Activated CD4-positive, alpha-beta memory T cell treated with anti-CD3 and anti-CD28 coated beads for 36 hours (primary cell): ENCODE measurements at regions not wholly inside any gene's neighbourhood (a gene's known extent, or its start where the extent isn't known, plus 50 kb on each side); places are given as distances from the start of the nearest gene placed in this dataset.

Source experiments
- CTCF ChIA-PET: fragments of 350-600 bp; sonication (Branson Sonifier 250); formaldehyde crosslinking; loops from one replicate; lab custom pipeline; 2021; ENCODE audit warnings: antibody characterized with exemption, inconsistent platforms; lab: Charles Lee
- POLR2A ChIA-PET: fragments of 350-600 bp; sonication (Branson Sonifier 250); formaldehyde crosslinking; loops from one replicate; lab custom pipeline; 2021; ENCODE audit warnings: antibody characterized with exemption; lab: Charles Lee
- DNase-seq: peaks from one replicate; pipeline ENCODE4 v3.0.0-alpha.2; 2020
- H3K27ac Mint-ChIP-seq: one replicate; pipeline ENCODE4 v1.8.0; 2021; ENCODE audit warnings: mixed read lengths
- H3K27me3 Mint-ChIP-seq: one replicate; pipeline ENCODE4 v1.8.0; 2021; ENCODE audit warnings: mixed read lengths
- H3K36me3 Mint-ChIP-seq: one replicate; pipeline ENCODE4 v1.8.0; 2021; ENCODE audit warnings: mixed read lengths
- H3K4me1 Mint-ChIP-seq: one replicate; pipeline ENCODE4 v1.8.0; 2021; ENCODE audit warnings: low read depth, mixed read lengths
- H3K4me3 Mint-ChIP-seq: one replicate; pipeline ENCODE4 v1.8.0; 2021; ENCODE audit warnings: mild to moderate bottlenecking, mixed read lengths
- H3K9me3 Mint-ChIP-seq: one replicate; pipeline ENCODE4 v1.8.0; 2021; ENCODE audit warnings: mixed read lengths
- intact Hi-C: fragments of 100-400 bp; cut with micrococcal nuclease; formaldehyde crosslinking; loops from one replicate; pipeline ENCODE4 v1.15.1; 2023

GRCh38 chr2:180523621-180524340, 456.6 kb upstream of the UBE2E3 start:
- no peaks in the 10 kb centered on the region for H3K4me1 Mint-ChIP-seq
- POLR2A ChIA-PET = no interaction called here
- no peaks in the 10 kb centered on the region for H3K9me3 Mint-ChIP-seq

GRCh38 chr2:180520921-180521581, 459.4 kb upstream of the UBE2E3 start:
- Mint-ChIP-seq H3K36me3 (no peaks in the 10 kb centered on the region), H3K27ac (no peak overlapping the region), H3K27me3 (peaks cover 2% of the 10 kb centered on the region), H3K4me1 (no peaks in the 10 kb centered on the region), H3K9me3 (no peaks in the 10 kb centered on the region), H3K4me3 (no peak overlapping the region)
- intact Hi-C loops = no loop called here
- ChIA-PET POLR2A (no interaction called here), CTCF (no interaction called here)
- DNase-seq = no peak

More at GRCh38 chr2:180523621-180524340, 456.6 kb upstream of the UBE2E3 start:
- peaks cover 2% of the 10 kb centered on the region for H3K27me3 Mint-ChIP-seq
- H3K27ac Mint-ChIP-seq = no peak overlapping the region
- intact Hi-C loops = no loop called here
- CTCF ChIA-PET = no interaction called here
- DNase-seq = no peak
- no peaks in the 10 kb centered on the region for H3K36me3 Mint-ChIP-seq
- no peak overlapping the region for H3K4me3 Mint-ChIP-seq

DNA sequence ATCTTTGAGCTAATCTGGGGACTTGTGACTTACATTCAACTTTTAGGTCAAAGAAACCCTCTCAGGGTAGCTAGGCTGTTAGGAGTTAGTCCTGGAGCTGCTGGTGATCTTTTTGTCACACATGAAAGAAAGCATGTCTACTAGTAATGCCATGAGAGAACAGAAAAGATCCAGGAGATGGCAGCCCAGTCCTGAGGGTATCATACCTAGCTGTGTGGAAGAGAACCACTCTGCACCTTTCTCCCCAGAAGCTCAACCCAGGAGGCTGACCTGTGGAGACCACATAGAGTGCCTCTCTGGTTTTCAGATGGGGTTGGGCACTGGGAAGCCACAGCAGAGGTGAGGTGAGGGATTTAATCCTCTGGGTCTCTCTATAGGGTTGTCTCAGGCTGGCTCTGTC, 460.2 kb upstream of the UBE2E3 start:
- Mint-ChIP-seq H3K9me3 (no peaks in the 10 kb centered on the region), H3K36me3 (no peaks in the 10 kb centered on the region), H3K4me3 (no peak overlapping the region), H3K27me3 (peaks cover 2% of the 10 kb centered on the region), H3K27ac (no peak overlapping the region), H3K4me1 (no peaks in the 10 kb centered on the region)
- intact Hi-C loops = no loop called here
- ChIA-PET CTCF (no interaction called here), POLR2A (no interaction called here)
- DNase-seq = no peak

DNA sequence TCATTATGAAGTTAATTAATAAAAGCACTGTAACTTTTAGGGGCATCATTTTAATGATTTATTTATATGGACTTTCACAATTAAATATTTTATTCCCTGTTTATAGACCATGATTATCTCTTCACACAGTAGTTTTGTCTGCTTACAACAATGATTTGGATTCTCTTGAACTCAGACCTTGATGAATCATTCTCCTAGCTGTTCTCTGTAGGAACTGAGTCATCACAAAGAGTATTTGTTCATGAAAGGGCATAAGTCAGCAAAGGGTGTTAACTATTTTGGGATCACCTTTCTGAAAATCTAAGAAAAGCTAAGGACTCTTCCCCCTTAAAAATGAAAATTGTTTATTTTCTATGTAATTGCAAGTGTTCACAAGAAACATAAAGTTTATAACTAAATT, 461.1 kb upstream of the UBE2E3 start:
- H3K36me3 Mint-ChIP-seq = no peaks in the 10 kb centered on the region
- no peak for DNase-seq
- H3K4me3 Mint-ChIP-seq = no peak overlapping the region
- H3K9me3 Mint-ChIP-seq = no peaks in the 10 kb centered on the region
- no peak overlapping the region for H3K27ac Mint-ChIP-seq
- ChIA-PET POLR2A (no interaction called here), CTCF (no interaction called here)
- H3K4me1 Mint-ChIP-seq = no peaks in the 10 kb centered on the region
- intact Hi-C loops = no loop called here
- peaks cover 2% of the 10 kb centered on the region for H3K27me3 Mint-ChIP-seq

GRCh38 chr2:180516232-180516631, 464.2 kb upstream of the UBE2E3 start:
- POLR2A ChIA-PET = no interaction called here
- Mint-ChIP-seq H3K27me3 (peaks cover 5% of the 10 kb centered on the region), H3K9me3 (peaks cover 2% of the 10 kb centered on the region), H3K36me3 (no peaks in the 10 kb centered on the region), H3K27ac (no peak overlapping the region), H3K4me3 (no peak overlapping the region), H3K4me1 (no peaks in the 10 kb centered on the region)
- CTCF ChIA-PET = no interaction called here
- intact Hi-C loops = no loop called here
- no peak for DNase-seq

DNA sequence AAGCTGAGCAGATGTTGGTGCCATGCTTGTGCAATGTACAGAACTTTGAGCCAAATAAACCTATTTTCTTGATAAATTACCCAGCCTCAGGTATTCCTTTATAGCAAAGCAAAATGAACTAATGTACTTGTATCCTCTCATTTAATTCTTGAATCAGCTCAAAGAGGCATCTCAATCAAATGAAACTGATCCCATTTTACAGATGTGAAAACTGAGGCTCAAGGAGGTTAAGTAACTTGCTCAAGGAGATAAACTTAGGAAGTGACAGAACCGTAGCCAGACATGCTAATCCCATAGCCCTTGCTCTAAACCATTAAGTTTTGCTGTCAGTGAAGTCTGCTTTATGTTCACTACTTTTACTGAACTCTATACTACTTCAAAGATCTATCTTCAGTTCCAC, 467.0 kb upstream of the UBE2E3 start:
- ChIA-PET POLR2A (no interaction called here), CTCF (no interaction called here)
- intact Hi-C loops = no loop called here
- Mint-ChIP-seq H3K36me3 (no peaks in the 10 kb centered on the region), H3K4me1 (no peaks in the 10 kb centered on the region), H3K9me3 (peaks cover 2% of the 10 kb centered on the region), H3K27ac (no peak overlapping the region), H3K27me3 (peaks cover 3% of the 10 kb centered on the region), H3K4me3 (no peak overlapping the region)
- no peak for DNase-seq

DNA sequence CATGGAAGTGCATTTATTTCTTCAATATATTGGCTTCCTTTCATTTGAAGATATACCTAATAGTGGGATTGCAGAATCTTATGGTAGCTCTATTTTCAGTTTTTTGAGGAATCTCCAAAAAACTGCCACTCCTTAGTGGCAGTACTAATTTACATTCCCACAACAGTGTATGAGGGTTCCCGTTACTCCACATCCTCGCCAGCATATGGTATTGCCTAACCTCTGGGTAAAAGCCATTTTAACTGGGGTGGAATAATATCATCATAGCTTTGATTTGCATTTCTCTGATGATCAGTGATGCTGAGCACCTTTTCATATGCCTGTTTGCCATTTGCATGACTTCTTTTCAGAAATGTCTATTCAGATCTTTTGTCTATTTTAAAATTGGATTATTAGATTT, 471.9 kb upstream of the UBE2E3 start:
- intact Hi-C loops = no loop called here
- POLR2A ChIA-PET = no interaction called here
- Mint-ChIP-seq H3K4me3 (no peak overlapping the region), H3K9me3 (peaks cover 2% of the 10 kb centered on the region), H3K4me1 (no peaks in the 10 kb centered on the region), H3K27me3 (peaks cover 3% of the 10 kb centered on the region), H3K27ac (no peak overlapping the region), H3K36me3 (no peaks in the 10 kb centered on the region)
- no peak for DNase-seq
- CTCF ChIA-PET = no interaction called here

DNA sequence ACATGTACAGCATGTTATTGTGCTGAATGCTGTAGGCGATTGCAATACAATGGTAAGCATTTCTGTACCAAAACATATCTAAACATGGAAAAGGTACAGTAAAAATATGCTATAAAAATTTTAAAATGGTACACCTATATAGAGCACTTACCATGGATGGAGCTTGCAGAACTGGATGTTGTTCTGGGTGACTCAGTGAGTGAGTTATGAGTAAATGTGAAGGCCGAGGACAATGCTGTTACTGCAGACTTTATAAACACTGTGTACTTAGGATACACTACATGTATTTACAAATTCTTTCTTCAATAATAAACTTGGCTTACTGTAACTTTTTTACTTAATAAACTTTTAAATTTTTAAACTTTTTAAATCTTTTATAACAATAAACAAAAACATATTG, 473.4 kb upstream of the UBE2E3 start:
- ChIA-PET POLR2A (no interaction called here), CTCF (no interaction called here)
- intact Hi-C loops = no loop called here
- Mint-ChIP-seq H3K27ac (no peak overlapping the region), H3K27me3 (no peaks in the 10 kb centered on the region), H3K9me3 (no peaks in the 10 kb centered on the region), H3K36me3 (no peaks in the 10 kb centered on the region), H3K4me3 (no peak overlapping the region), H3K4me1 (no peaks in the 10 kb centered on the region)
- no peak for DNase-seq

- no peaks in the 10 kb centered on the region for H3K9me3 Mint-ChIP-seq
- H3K36me3 Mint-ChIP-seq = no peaks in the 10 kb centered on the region
- intact Hi-C loops = no loop called here
- H3K27me3 Mint-ChIP-seq = no peaks in the 10 kb centered on the region
- H3K27ac Mint-ChIP-seq = no peak overlapping the region
- POLR2A ChIA-PET = no interaction called here
- H3K4me3 Mint-ChIP-seq = no peak overlapping the region
- H3K4me1 Mint-ChIP-seq = no peaks in the 10 kb centered on the region
- CTCF ChIA-PET = no interaction called here
- DNase-seq = no peak
Measured at GRCh38 chr2:180505203-180505602, 475.2 kb upstream of the UBE2E3 start.

GRCh38 chr2:180497621-180498152, 482.7 kb upstream of the UBE2E3 start:
- Mint-ChIP-seq H3K36me3 (no peaks in the 10 kb centered on the region), H3K4me1 (no peaks in the 10 kb centered on the region), H3K4me3 (no peak overlapping the region), H3K27ac (no peak overlapping the region), H3K27me3 (peaks cover 2% of the 10 kb centered on the region), H3K9me3 (peaks cover 11% of the 10 kb centered on the region)
- POLR2A ChIA-PET = no interaction called here
- CTCF ChIA-PET = no interaction called here
- DNase-seq = no peak
- intact Hi-C loops = no loop called here

DNA sequence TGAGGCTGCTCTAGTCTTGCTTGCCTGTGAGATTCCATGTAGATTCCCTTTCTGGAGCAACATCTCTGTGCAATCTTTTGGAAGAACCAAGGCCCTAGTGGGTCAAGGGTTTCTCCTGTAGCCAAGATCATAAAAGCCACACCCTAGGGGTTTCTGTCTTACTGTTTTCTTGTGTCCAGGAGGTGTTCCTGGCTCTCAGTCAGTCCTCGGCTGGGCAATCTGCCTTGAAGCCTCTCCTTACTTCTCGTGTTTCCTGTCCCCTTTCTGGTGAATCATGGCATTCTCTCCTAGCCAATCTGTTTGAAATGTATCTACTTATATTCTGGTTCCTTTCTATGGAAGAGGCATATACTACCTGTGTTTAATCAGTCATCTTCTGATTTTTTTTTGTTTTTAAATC, 484.8 kb upstream of the UBE2E3 start:
- Mint-ChIP-seq H3K4me3 (no peak overlapping the region), H3K27ac (no peak overlapping the region), H3K9me3 (peaks cover 16% of the 10 kb centered on the region), H3K4me1 (no peaks in the 10 kb centered on the region), H3K36me3 (no peaks in the 10 kb centered on the region), H3K27me3 (peaks cover 2% of the 10 kb centered on the region)
- intact Hi-C loops = no loop called here
- ChIA-PET POLR2A (no interaction called here), CTCF (no interaction called here)
- DNase-seq = no peak

DNA sequence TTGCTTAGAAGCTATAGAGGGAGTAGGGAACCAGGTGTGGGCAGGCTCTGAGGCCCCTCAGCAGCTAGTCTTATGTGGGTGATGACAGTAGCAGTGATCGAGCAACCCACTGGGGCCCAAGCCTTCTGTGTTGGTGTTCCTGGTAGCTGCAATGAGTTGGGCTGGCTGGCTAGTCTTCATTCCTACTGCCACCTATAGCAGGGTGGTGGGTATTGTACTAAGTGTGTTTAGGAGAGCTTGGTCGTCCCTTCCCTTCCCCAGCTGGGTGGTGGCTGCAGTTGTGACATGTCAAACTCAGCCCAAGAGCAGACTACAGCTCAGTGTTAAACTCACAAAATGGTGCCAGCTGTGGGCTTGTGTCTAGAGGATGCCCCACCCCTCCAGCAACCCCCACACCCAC, 486.1 kb upstream of the UBE2E3 start:
- no peaks in the 10 kb centered on the region for H3K4me1 Mint-ChIP-seq
- no peak overlapping the region for H3K27ac Mint-ChIP-seq
- H3K36me3 Mint-ChIP-seq = no peaks in the 10 kb centered on the region
- H3K4me3 Mint-ChIP-seq = no peak overlapping the region
- ChIA-PET CTCF (no interaction called here), POLR2A (no interaction called here)
- H3K9me3 Mint-ChIP-seq = peaks cover 18% of the 10 kb centered on the region
- intact Hi-C loops = no loop called here
- peaks cover 2% of the 10 kb centered on the region for H3K27me3 Mint-ChIP-seq
- DNase-seq = no peak

GRCh38 chr2:180482696-180483095, 475.6 kb upstream of the CWC22 start:
- POLR2A ChIA-PET = no interaction called here
- H3K36me3 Mint-ChIP-seq = no peaks in the 10 kb centered on the region
- DNase-seq = no peak
- no peaks in the 10 kb centered on the region for H3K4me1 Mint-ChIP-seq
- no peaks in the 10 kb centered on the region for H3K27me3 Mint-ChIP-seq
- no peak overlapping the region for H3K4me3 Mint-ChIP-seq
- no peak overlapping the region for H3K27ac Mint-ChIP-seq
- intact Hi-C loops = no loop called here
- H3K9me3 Mint-ChIP-seq = no peaks in the 10 kb centered on the region
- CTCF ChIA-PET = no interaction called here
